Mononuclear cell (primary cell): ENCODE measurements at regions not wholly inside any gene's neighbourhood (a gene's known extent, or its start where the extent isn't known, plus 50 kb on each side); places are given as distances from the start of the nearest gene placed in this dataset.
"Not testable (repeated sequence)": the region's sequence is repeated elsewhere in the genome, so short reads cannot be mapped to it uniquely, and the experiment has no call there.

Experiments used
- H3K27me3 ChIP-seq: 2 replicates; pipeline ENCODE4 v1.6.0; 2011; ENCODE audit warnings: low read length, control low read depth; ENCODE audit not compliant: insufficient read depth
- H3K4me1 ChIP-seq: 2 replicates; pipeline ENCODE4 v1.5.1; 2011; ENCODE audit warnings: mild to moderate bottlenecking, low read length, control low read depth; ENCODE audit not compliant: insufficient read depth
- H3K4me3 ChIP-seq: 2 replicates; pipeline ENCODE4 v1.5.1; 2011; ENCODE audit warnings: mild to moderate bottlenecking, low read length, moderate library complexity
- H3K9me3 ChIP-seq: 2 replicates; pipeline ENCODE4 v1.5.1; 2011; ENCODE audit warnings: low read depth, mild to moderate bottlenecking, control low read depth, low read length

- Histone ChIP-seq H3K9me3 (peaks cover 4% of the 10 kb centered on the region), H3K4me3 (no peak overlapping the region), H3K27me3 (no peaks in the 10 kb centered on the region), H3K4me1 (no peaks in the 10 kb centered on the region)
Observed at GRCh38 chr11:80955588-80955987, 1514.8 kb upstream of the TENM4 start.

GRCh38 chr11:80948781-80949180 is 1508.0 kb upstream of the TENM4 start:
- no peak overlapping the region for H3K4me3 ChIP-seq

GRCh38 chr11:80944758-80945157 is 1503.9 kb upstream of the TENM4 start:
- H3K9me3 ChIP-seq, result no peaks in the 10 kb centered on the region
- no peaks in the 10 kb centered on the region for H3K27me3 ChIP-seq
- H3K4me3 ChIP-seq, result no peak overlapping the region
- no peaks in the 10 kb centered on the region for H3K4me1 ChIP-seq

More at GRCh38 chr11:80948781-80949180, 1508.0 kb upstream of the TENM4 start:
- H3K27me3 ChIP-seq, result no peaks in the 10 kb centered on the region
- no peaks in the 10 kb centered on the region for H3K4me1 ChIP-seq
- peaks cover 4% of the 10 kb centered on the region for H3K9me3 ChIP-seq

GRCh38 chr11:80943226-80943625 is 1502.4 kb upstream of the TENM4 start:
- H3K4me3 ChIP-seq, result no peak overlapping the region
- no peaks in the 10 kb centered on the region for H3K4me1 ChIP-seq
- no peaks in the 10 kb centered on the region for H3K27me3 ChIP-seq
- no peaks in the 10 kb centered on the region for H3K9me3 ChIP-seq

- no peak overlapping the region for H3K4me3 ChIP-seq
- no peaks in the 10 kb centered on the region for H3K27me3 ChIP-seq
- no peaks in the 10 kb centered on the region for H3K9me3 ChIP-seq
- no peaks in the 10 kb centered on the region for H3K4me1 ChIP-seq
Observed at GRCh38 chr11:80937842-80938241, 1497.0 kb upstream of the TENM4 start.

- Histone ChIP-seq H3K27me3 (no peaks in the 10 kb centered on the region), H3K4me1 (no peaks in the 10 kb centered on the region), H3K9me3 (no peaks in the 10 kb centered on the region), H3K4me3 (no peak overlapping the region)
Observed at GRCh38 chr11:80930038-80930437, 1489.2 kb upstream of the TENM4 start.

GRCh38 chr11:80929031-80929805 is 1488.4 kb upstream of the TENM4 start:
- no peaks in the 10 kb centered on the region for H3K27me3 ChIP-seq
- no peak overlapping the region for H3K4me3 ChIP-seq

GRCh38 chr11:80925321-80925720 is 1484.5 kb upstream of the TENM4 start:
- no peaks in the 10 kb centered on the region for H3K4me1 ChIP-seq
- H3K27me3 ChIP-seq, result no peaks in the 10 kb centered on the region
- no peak overlapping the region for H3K4me3 ChIP-seq
- H3K9me3 ChIP-seq, result peaks cover 4% of the 10 kb centered on the region

More at GRCh38 chr11:80929031-80929805, 1488.4 kb upstream of the TENM4 start:
- Histone ChIP-seq H3K4me1 (no peaks in the 10 kb centered on the region), H3K9me3 (no peaks in the 10 kb centered on the region)

GRCh38 chr11:80921310-80921709 is 1480.5 kb upstream of the TENM4 start:
- not testable (repeated sequence) for H3K4me3 ChIP-seq, H3K27me3 ChIP-seq, H3K9me3 ChIP-seq, H3K4me1 ChIP-seq

- H3K4me1 ChIP-seq, result no peaks in the 10 kb centered on the region
- no peak overlapping the region for H3K4me3 ChIP-seq
- H3K27me3 ChIP-seq, result no peaks in the 10 kb centered on the region
- H3K9me3 ChIP-seq, result no peaks in the 10 kb centered on the region
Observed at GRCh38 chr11:80916173-80916798, 1475.5 kb upstream of the TENM4 start.

GRCh38 chr11:80914311-80914710 is 1473.5 kb upstream of the TENM4 start:
- Histone ChIP-seq H3K4me3 (no peak overlapping the region), H3K27me3 (no peaks in the 10 kb centered on the region), H3K9me3 (no peaks in the 10 kb centered on the region), H3K4me1 (no peaks in the 10 kb centered on the region)

GRCh38 chr11:80911666-80912065 is 1470.8 kb upstream of the TENM4 start:
- Histone ChIP-seq H3K9me3 (no peaks in the 10 kb centered on the region), H3K27me3 (no peaks in the 10 kb centered on the region), H3K4me3 (no peak overlapping the region), H3K4me1 (no peaks in the 10 kb centered on the region)

- no peaks in the 10 kb centered on the region for H3K4me1 ChIP-seq
- no peak overlapping the region for H3K4me3 ChIP-seq
- H3K9me3 ChIP-seq, result no peaks in the 10 kb centered on the region
- no peaks in the 10 kb centered on the region for H3K27me3 ChIP-seq
Observed at GRCh38 chr11:80900265-80900664, 1459.4 kb upstream of the TENM4 start.

GRCh38 chr11:80899381-80899780 is 1458.6 kb upstream of the TENM4 start:
- no peaks in the 10 kb centered on the region for H3K4me1 ChIP-seq
- H3K9me3 ChIP-seq, result no peaks in the 10 kb centered on the region
- no peak overlapping the region for H3K4me3 ChIP-seq
- H3K27me3 ChIP-seq, result no peaks in the 10 kb centered on the region

- H3K9me3 ChIP-seq, result no peaks in the 10 kb centered on the region
- no peaks in the 10 kb centered on the region for H3K4me1 ChIP-seq
- no peaks in the 10 kb centered on the region for H3K27me3 ChIP-seq
- no peak overlapping the region for H3K4me3 ChIP-seq
Observed at GRCh38 chr11:80898910-80899309, 1458.1 kb upstream of the TENM4 start.

- Histone ChIP-seq H3K27me3 (no peaks in the 10 kb centered on the region), H3K9me3 (no peaks in the 10 kb centered on the region), H3K4me1 (no peaks in the 10 kb centered on the region), H3K4me3 (no peak overlapping the region)
Observed at GRCh38 chr11:80886684-80887083, 1445.9 kb upstream of the TENM4 start.
